ENCODE measurements at regions not wholly inside any gene's neighbourhood (a gene's known extent, or its start where the extent isn't known, plus 50 kb on each side); places are given as distances from the start of the nearest gene placed in this dataset.
A peak's percentile ranks its signal among the peaks of the same experiment; 100 is the strongest.

GRCh38 chr3:162138509-162138908 is 641.9 kb downstream of the OTOL1 start:
- no peak for DNase-seq (ENCODE audit: low read depth in 1 of 2, low spot score in 1 of 2)
- TF ChIP-seq ZNF302 (CRISPR knock-in tag; IDR thresholded peaks at IDR 0.05) = no peak
- TF ChIP-seq MYC (IDR thresholded peaks at IDR 0.05; ENCODE audit: borderline replicate concordance, low read length) = no peak
- no peak for TF ChIP-seq REST (IDR thresholded peaks at IDR 0.05)
- no peak for TF ChIP-seq RNF2 (IDR thresholded peaks at IDR 0.05; ENCODE audit: borderline replicate concordance, low read depth)
- no peak overlapping the region for H3K27ac ChIP-seq
- H3K9me3 ChIP-seq = no peaks in the 10 kb centered on the region
- 85% methylated on average over 4 of the region's 4 CpGs for WGBS (ENCODE audit: missing lambda C conversion rate)
- no peak overlapping the region for H3K4me3 ChIP-seq
- H3K4me1 ChIP-seq = 0 out of 3 replicates have a peak, but pooled peaks cover 6% of the 10 kb centered on the region
- ChIA-PET CTCF (no interaction called here), POLR2A (no interaction called here)
- ATAC-seq = no peak
- FAIRE-seq = no peak
- no peak overlapping the region for H3K4me2 ChIP-seq

- Histone ChIP-seq H3K4me1 (0 out of 3 replicates have a peak, but pooled peaks cover 6% of the 10 kb centered on the region), H3K27ac (no peak overlapping the region), H3K9me3 (no peaks in the 10 kb centered on the region), H3K4me3 (no peak overlapping the region), H3K4me2 (no peak overlapping the region)
- ATAC-seq = no peak
- CTCF ChIA-PET = no interaction called here
- POLR2A ChIA-PET = no interaction called here
- no peak for TF ChIP-seq HOXB13 (CRISPR knock-in tag; IDR thresholded peaks at IDR 0.05; ENCODE audit: low read depth)
- no peak for TF ChIP-seq FOSL2 (IDR thresholded peaks at IDR 0.05)
- TF ChIP-seq FOSL2 (CRISPR knock-in tag; IDR thresholded peaks at IDR 0.05) = 0 out of 2 replicates have a peak, but pooled peaks have one; percentile 9
- no peak for DNase-seq (ENCODE audit: low read depth in 1 of 2, low spot score in 1 of 2)
- WGBS (ENCODE audit: missing lambda C conversion rate) = 83% methylated on average over 1 of the region's 1 CpG
- FAIRE-seq = no peak
Observed at GRCh38 chr3:162139841-162140240, 643.2 kb downstream of the OTOL1 start.

- ATAC-seq = no peak
- WGBS (ENCODE audit: missing lambda C conversion rate) = 49% methylated on average over 2 of the region's 2 CpGs
Observed at GRCh38 chr3:162141272-162141791, 644.7 kb downstream of the OTOL1 start.

More at GRCh38 chr3:162141272-162141791, 644.7 kb downstream of the OTOL1 start:
- FAIRE-seq = no peak
- 0 out of 3 replicates have a peak, but pooled peaks cover 6% of the 10 kb centered on the region for H3K4me1 ChIP-seq
- H3K9me3 ChIP-seq = no peaks in the 10 kb centered on the region
- ChIA-PET POLR2A (no interaction called here), CTCF (no interaction called here)
- no peak for DNase-seq (ENCODE audit: low read depth in 1 of 2, low spot score in 1 of 2)
- H3K4me3 ChIP-seq = no peak overlapping the region
- no peak overlapping the region for H3K27ac ChIP-seq
- TF ChIP-seq EHMT2 (IDR thresholded peaks at IDR 0.05; ENCODE audit: low read depth) (no peak), ZSCAN20 (CRISPR knock-in tag; IDR thresholded peaks at IDR 0.05) (no peak), CHD2 (IDR thresholded peaks at IDR 0.05; ENCODE audit: low read length, partially characterized antibody) (no peak), JUN (IDR thresholded peaks at IDR 0.05) (no peak), HEYL (CRISPR knock-in tag; IDR thresholded peaks at IDR 0.05) (no peak), NR3C1 (IDR thresholded peaks at IDR 0.05) (no peak), CBX2 (IDR thresholded peaks at IDR 0.05; ENCODE audit: borderline replicate concordance, low read depth) (no peak), RNF2 (IDR thresholded peaks at IDR 0.05; ENCODE audit: borderline replicate concordance, low read depth) (no peak), BCL3 (IDR thresholded peaks at IDR 0.05) (no peak), ZNF302 (CRISPR knock-in tag; IDR thresholded peaks at IDR 0.05) (no peak), ESRRA (IDR thresholded peaks at IDR 0.05; ENCODE audit: borderline replicate concordance, low read length) (no peak), TP53 (CRISPR knock-in tag; IDR thresholded peaks at IDR 0.05) (no peak), ZFP36 (IDR thresholded peaks at IDR 0.05; ENCODE audit: borderline replicate concordance, partially characterized antibody) (no peak), EP300 (IDR thresholded peaks at IDR 0.05) (no peak), ELK1 (IDR thresholded peaks at IDR 0.05; ENCODE audit: low read depth, low read length) (no peak)
- peak overlapping the region; percentile 8; the same call in 1 of the 3 replicates for H3K4me2 ChIP-seq

Measured in A549 (cell line).